Anterior cingulate cortex (tissue), 58 donors: ENCODE measurements at regions not wholly inside any gene's neighbourhood (a gene's known extent, or its start where the extent isn't known, plus 50 kb on each side); places are given as distances from the start of the nearest gene placed in this dataset.

Source experiments
- DNase-seq, 58 donors: peaks; one replicate each; lab custom pipeline; 2025; lab: John Stamatoyannopoulos, UW

DNA sequence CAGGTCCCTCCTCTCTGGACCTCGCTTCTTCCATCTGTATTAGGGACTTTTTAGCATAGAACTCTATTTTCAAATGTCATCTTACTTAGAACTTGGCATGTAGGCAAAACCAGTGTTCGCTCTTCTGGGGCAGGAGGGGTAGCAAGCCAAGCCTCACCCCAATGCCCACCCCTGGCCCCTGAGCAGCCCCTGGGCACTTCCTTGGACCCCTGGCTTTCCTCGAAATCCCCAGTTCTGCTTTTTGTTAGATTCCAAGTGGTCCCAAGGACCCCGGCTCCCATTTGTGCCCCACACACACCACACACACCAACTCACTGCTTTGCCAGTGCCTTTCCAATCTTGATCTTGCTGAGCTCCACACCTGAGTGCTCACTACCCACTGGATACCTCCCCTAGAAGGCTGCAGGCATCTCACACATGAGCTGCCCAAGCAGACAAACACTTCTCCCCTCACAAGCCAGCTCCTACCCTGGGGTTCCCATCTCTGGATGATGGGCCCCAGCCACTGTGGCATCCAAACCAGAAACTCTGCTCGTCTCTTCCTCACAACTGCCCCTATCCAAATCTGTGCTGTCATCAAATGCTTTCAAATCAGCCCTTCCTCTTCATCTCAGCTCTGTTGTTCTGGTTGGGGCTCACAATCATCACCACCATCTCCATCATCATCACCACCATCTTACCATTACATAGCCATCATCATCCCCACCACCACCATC is 167.9 kb upstream of the ZMIZ1 start:
- DNase-seq, result no peak

DNA sequence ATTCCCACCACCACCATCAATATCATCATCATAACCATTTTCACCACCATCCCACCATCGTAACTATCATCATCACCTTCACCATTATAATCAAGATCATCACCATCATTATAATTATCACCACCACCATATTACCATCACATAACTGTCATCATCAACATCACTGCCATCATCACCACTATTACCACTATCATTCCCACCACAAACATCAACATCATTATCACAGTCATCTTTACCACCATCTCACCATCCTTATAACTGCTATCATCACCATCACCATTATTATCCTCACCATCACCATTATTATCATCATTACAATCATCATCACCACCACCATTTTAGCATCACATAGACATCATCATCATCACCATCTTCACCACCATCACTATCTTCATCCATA is 167.1 kb upstream of the ZMIZ1 start:
- DNase-seq, result no peak

DNA sequence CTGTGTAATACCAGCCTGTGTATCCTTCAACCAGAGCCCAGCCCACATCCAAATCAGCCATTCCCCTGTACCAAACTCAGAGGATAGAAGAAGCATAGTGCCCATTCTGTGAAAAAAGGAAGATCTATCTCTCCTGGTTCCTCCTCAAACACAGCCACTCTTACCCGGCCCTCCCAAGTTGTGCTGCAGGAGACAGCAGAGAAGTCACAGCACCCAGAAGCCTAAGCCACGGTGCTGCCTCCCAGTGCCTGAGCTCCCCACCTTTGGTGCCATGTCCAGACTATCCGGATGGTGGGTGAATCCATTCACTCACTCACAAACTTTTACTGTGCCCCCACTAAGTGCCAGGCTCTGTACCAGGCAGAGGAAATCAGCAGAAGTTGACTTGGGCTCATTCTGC is 166.0 kb upstream of the ZMIZ1 start:
- DNase-seq, result no peak

DNA sequence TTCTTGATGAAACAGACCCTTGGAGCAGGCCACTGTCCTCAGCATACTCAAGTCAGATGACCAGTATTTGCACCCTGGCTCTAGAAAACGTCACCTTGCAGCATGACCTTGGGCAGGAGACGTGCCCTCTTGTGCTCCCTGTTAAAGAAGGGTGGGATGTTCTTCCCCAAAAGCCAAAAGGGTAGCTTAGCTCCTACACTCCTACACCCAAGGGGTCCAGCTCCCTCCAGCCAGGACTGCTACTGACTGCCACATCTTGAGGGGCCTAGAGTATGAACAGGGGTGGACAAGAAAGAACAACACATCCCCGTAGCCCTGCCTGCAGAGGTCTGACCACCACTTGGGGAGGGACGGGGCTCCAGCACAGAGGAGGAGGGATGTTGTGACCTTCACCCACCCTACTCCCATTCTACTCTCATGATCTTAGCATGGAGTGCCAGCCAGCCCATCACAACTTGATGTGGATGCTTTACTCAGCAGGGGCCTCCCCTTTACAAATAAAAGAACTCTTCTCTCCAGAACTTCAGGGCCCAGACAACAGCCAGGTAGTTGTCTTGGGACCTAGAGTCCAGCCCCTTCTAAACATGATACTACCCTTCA is 165.3 kb upstream of the ZMIZ1 start:
- no peak for DNase-seq

DNA sequence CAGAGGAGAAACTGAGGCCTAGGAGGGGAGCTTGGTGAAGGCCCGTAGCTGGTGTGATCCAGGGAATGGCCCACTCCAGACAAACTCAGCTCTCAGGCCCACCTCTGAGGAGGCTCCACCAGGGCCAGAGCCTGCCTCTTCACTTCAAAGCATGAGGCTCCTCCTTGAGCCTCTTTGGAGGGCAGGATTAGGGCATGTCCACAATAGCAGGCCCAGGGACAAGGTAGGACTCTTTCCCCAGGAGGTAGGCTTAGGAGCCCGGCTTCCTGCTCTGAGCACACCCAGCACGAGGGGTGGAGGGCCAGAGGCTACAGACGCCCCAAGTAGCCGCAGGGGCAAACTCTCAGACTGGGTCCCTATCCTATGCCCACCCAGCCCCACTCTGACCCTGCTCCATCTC is 164.6 kb upstream of the ZMIZ1 start:
- no peak for DNase-seq

DNA sequence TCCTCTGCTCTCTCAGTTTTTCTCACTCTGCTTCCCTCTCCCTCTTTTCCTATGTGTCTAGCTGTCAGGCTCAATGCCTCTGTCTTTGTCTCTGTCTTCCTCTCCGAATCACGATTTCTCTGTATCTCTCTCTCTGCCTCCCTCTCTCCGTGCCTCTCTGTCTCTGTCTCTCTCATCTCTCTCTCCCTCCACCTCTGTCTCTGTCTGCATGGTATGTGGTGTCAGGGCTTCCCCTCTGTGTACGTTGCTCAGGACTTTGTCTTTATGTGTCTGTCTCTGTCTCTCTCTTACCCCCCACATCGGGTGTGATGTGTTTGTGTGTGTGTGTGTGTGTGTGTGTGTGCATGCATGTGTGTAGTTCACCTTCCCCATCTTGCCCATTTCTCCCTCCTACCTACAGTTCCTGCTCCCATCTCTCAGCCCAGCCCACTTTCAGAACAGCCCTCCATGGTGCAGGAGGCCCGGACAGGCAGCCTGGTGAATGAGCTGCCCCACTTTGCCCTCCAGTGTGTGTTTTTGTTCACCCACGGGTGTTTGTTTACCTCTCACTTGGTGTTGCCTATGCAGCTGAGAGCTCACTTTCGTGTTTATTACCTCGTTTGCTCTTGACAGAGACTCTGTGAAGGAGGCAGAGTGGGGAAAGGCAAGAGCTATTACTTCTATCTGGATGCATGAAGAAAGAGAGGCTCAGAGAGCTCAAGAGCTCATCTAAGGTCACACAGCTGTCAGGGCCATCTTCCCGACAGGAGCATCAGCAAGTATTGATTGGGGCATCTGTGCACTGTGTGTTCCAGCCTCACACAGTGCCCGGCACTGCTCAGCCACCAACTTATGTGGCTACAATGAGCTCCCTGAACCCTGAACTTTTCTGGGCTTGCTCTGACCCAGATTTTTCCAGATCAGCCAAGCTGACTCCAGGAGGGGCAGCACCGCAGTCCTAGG is 163.5 kb upstream of the ZMIZ1 start:
- no peak for DNase-seq

DNA sequence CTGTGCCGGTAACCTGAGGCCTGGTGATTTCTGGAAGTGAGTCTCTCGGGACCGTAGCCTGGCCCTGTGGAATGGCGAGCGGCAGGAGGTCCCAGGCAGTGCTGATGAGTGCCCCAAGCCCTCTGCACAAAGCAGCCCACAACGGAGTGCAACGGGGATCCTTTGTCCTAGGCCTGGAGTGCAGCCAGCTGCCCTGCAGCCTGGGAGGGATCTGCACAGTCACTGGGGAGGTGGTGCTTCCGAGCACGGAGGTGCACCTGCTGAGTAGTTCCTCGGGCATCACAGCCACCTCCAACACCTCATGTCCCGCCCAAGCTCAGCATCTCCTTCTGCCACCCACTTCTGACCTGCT is 162.8 kb upstream of the ZMIZ1 start:
- DNase-seq, result peak in 5 of 58 donors; percentile 16 to 47 (median 32)

DNA sequence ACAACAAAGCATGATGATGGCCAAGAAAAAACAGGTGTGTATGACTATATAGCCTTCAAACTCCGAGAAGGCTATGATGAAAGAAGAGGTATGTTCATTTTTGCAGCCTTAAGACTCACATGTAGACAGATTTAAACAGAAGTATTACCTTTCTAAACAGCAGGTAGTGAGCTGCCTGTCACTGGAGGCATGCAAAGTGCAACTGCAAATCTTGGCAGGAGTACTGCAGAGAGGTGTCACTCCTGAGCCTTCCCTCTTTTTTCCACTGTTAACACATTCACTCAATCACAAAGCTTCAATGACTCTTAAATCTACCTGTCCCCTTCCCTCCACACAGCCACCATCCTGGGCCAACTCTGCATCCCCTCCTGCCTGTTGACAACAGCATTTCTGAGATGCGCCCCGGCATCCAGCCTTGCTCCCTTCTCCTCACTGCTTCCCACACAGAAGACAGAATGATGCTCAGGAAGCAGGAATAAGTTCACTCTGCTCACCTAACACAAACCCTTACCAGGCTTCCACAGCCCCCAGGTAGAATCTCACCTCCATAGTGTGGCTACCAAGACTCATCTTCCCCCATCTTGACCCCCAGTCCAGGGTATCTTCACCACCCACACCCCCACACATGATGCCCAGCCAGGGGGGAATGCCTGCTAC is 161.9 kb upstream of the ZMIZ1 start:
- no peak for DNase-seq

DNA sequence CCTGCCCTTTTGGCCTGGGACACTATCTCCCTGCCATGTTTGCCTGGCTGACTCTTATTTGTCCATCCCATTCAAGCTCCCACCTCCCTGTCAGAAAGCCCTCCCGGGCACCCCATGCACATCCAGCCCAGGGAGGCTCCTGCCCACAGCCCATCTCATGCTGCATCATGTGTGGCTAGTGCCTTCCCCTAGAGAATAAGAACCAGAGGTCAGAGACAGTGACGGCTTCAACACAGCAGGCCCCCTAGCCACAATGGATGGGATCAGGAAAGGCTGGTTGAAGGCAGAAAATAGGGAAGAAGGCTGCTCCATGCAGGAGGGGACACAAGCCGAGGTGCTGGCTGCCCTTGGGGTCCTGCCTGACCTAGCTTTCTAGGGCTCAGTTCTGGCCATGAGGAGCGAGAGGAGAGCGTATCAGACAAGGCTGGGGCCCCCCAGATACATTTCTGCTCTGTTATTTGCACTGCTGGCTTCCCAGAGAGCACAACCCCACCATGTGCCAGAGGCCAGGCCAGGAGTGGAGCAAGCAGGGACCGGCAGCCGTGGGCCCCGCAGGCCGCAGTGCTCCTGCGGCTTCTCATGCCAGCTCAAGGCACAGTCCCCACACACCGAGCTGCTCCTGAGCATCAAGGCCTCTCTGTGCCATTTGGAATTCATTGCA is 161.1 kb upstream of the ZMIZ1 start:
- no peak for DNase-seq

DNA sequence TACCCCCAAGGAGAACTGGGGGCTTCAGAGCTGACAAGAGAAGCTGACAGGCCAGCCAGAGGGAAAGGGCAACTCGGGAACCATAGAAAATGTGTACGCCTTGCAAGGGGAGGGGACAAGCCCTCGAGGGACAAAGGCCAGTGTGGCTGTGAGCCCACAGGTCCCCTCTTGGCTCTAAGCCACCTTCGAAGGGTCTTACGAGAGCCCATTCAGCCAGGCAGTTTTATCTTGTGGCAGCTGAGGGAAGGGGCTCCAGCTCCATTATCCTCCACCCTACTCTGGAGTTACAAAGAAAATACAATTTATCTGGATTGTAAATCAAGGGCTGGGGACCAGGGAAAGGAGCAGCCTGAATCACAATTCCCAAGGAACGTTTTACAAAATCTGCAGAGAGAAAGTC is 159.5 kb upstream of the ZMIZ1 start:
- DNase-seq, result no peak

DNA sequence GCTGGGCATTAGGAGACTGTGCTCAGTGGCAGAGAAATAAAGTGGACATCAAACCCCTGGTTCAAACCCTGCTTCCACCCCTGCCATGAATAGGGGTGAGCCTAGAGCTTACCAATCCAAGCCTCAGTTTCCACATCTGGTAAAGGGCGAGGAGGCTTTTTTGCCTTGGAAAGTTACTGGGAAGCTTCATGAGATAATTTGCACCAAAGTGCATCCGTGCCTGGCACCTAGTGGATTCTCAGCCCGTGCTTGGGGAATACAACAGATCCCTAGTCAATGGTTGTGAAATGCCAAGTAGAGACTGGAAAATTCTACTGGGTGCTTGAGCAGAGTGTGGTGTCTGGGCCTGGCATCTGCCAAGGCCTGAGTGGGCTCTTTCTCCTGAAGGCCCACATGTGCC is 158.7 kb upstream of the ZMIZ1 start:
- DNase-seq, result no peak

DNA sequence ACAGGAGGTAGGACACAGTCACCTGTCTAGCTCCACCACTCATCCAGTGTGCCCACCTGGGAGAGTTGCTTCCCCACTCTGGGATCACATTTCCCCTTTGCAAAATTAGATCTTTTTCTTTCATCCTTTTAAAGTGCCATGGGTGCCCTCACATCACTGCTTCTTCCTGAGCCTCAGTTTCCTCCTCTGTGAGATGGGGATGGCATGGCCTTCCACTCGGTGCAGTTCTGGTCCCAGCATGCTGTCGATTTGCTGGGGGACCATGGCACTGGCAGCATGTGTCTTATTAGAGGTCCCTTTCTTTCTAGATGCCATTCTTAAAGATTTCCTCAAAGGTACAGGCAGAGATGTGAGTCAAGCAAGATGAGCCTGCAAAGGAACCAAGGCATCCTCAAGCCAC is 158.3 kb upstream of the ZMIZ1 start:
- DNase-seq, result no peak

DNA sequence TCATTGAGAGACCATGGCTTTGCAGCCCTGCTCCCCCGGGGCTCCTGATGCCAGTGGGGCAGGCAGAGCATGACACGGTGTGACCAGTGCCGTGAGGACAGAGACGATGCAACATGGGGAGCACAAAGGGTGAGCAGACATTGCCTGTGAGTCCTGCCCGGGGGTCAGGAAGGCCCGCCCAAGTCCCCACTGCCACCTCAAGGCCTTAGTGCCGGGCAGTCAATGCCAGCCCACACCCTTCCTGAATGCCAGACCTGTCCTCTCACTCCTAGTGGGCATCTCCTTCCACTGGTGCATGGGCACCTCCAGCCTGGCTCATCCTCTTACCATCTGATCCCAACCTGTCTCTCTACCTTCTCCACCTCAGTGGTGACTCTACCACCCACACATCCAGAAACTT is 157.9 kb upstream of the ZMIZ1 start:
- no peak for DNase-seq

DNA sequence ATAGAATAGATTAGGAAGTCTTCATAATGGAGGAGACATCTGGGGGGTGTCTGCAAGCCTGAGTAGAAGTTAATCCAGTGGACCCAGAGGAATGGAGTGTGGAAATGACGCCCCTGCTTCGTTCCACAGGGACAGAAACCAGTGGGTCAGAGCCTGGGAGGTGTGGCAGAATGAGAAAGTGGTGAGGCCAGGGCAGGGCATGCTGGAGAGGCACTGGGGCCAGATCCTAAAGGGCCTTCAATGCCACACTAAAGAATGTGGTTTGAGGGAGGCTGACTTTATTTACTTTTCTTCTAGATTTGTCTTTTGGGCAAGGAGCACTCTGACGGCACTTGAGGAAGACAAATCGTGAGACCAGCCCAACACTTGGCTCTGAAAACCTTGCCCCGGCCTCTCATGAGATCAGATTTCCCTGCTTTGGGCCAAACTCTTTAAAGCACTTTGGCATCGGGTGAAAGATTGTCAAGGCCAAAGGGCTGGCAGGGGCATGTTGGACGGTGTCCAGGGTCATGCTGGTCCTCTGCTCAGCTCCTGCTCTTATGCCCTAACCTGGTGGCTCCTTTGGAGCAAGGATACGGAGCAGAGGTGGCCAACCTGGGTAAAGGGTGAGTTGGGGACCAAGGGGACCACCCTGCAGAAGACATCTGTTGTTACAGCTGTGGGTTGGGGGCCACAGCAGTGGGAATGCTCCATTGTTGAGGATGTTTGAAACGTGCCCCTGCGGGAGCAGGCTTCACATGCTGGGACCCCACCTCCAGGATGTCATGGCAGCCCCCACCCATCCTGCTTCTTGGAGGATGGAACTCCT is 157.0 kb upstream of the ZMIZ1 start:
- no peak for DNase-seq

DNA sequence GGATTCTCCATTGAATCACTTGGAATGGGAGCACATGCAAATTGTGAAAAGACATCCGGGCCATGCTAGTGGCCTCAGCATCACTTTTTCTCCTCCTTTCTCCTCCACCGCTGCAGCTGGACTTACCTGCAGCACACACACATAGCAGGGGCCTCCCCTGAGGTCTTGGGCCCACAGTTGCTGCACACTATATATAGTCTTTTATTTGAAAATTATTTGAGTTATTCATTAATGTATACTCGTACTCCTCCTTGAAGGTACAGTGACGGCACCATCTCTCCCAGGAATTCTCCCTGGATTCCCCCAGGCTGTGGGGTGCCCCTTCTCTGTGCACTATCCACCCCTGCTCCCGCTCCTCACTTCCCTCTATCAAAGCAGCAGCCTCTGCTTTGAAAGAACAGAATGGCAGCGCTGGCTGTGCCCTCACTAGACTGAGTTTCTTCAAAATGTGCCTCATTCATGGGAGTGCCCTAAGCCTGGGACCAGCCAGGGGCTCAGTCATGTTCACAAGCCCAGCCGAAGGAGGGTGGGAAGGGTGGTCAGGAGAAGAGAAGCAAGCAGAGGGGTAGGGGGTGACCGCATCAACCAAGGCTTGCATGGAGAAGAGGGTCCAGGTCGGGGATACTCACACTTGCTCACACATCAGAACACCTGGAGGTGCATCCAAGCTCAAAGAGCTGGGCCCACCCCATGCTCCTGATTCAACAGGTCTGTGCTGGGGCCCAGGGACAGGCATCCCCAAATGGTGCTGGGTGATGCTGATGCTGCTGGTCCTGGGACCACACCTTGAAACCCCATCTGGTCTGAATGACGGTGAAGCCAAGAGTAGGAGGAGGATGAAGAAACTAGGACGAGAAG is 156.2 kb upstream of the ZMIZ1 start:
- no peak for DNase-seq

DNA sequence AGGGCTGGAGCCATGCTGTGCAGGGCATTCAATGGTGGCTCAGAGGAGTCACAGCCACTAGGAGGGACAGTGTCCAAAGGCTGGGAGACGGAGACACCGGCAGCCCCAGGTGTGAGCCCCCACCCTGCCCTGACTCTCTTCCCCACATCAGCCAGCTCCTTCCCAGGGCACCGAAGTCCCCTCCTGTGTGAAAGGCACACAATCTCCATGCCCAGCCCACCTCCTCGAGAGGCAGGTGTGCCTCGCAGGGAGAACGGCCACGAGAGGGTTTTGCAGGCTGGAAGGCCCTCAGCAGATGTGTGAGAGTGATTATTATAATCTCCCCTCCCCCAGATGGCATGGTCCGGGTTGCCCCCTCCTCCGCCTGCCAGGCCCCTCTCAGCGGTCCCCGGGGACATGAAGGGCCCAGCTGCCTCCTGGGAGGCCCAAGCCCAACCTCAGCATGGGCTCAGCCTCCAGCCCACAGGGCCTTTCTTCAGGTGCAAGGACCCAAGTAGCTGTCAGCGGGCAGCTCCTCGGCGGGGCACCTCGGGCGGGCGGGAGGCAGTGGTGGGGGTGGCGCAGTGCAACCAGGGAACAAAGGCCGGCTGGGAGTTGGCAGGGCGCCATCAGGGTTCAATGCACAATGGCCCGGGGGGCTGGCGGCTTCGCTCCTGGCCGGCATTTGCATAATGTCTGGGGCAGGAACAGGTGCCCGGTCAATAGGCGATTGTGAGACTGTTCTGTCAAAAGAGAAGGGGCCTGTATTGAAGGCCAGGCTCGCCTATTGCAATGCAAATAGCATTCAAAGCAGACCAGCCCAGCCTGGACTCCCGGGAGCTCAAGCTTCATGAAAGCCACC is 155.3 kb upstream of the ZMIZ1 start:
- peak; percentile 44 to 99 (median 93) for DNase-seq

DNA sequence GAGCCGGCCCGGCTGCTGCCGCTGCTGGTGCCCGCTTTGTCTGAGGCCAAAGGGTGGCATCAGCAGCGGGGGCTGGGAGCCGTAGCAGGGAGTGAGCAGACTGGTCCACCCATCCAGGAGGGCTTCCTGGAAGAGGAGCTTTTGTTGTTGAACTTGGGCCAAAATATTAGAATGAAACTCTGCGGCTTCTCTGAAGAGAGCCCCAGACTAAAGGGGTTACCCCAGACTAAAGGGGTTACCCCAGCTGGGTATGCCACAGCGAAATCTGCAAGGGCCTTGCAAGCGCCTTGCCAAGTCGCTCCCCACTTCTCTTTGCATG is 154.7 kb upstream of the ZMIZ1 start:
- DNase-seq, result peak in 1 of 58 donors; percentile 54
